ENCODE measurements at regions not wholly inside any gene's neighbourhood (a gene's known extent, or its start where the extent isn't known, plus 50 kb on each side); places are given as distances from the start of the nearest gene placed in this dataset.

- H2AK9ac ChIP-seq (replicated peaks; ENCODE audit: low read depth, low read length, poor library complexity), result peak overlapping the region; percentile 80
- peak overlapping the region; percentile 96 for H2BK120ac ChIP-seq (ENCODE audit: low read depth, low read length)
- H4K91ac ChIP-seq (ENCODE audit: insufficient read depth, low read depth, low read length), result peak overlapping the region; percentile 95
- CTCF ChIA-PET, result interaction anchor here (1.0 kb wide), 1 partner anchor 53 kb away, joined by 3 read pairs; no protein-coding TSS in a partner anchor
- H2BK15ac ChIP-seq (ENCODE audit: low read depth, low read length), result peak overlapping the region; percentile 89
- 0 out of 2 replicates have a peak, but pooled peaks cover 2% of the 10 kb centered on the region for H3K9me3 ChIP-seq (ENCODE audit: control insufficient read depth, insufficient read depth, low read length)
- H3K23ac ChIP-seq (ENCODE audit: low read depth, low read length), result peak overlapping the region; percentile 70
- in situ Hi-C loops (cut with MboI; ENCODE audit: low sequenced_read_pairs), result no loop called here
- H3K4me3 ChIP-seq (ENCODE audit: insufficient read depth, low read depth, low read length), result no peak overlapping the region
- no peak overlapping the region for H3K4me2 ChIP-seq (ENCODE audit: low read depth, low read length)
- DNase-seq, result peak; percentile 61
- H4K20me1 ChIP-seq (ENCODE audit: insufficient read depth, low read length), result no peaks in the 10 kb centered on the region
- H3K27ac ChIP-seq (ENCODE audit: insufficient read depth, low read length), result peak overlapping the region; percentile 38
- H4K5ac ChIP-seq (ENCODE audit: low read depth, low read length), result peak overlapping the region; percentile 81
- no peaks in the 10 kb centered on the region for H3K27me3 ChIP-seq (ENCODE audit: control insufficient read depth, insufficient read depth, low read length)
- peak overlapping the region; percentile 72; the same call in 1 of the 2 replicates for H3K56ac ChIP-seq (ENCODE audit: extremely low read depth, insufficient read depth, low read length)
- peak overlapping the region; percentile 95 for H2BK20ac ChIP-seq (ENCODE audit: low read depth, low read length)
- intact Hi-C loops (cut with micrococcal nuclease), result no loop called here
- 88% methylated on average over 1 of the region's 10 CpGs; no CpG with 5 or more reads in 1 of the 2 experiments for WGBS, 2 experiments (ENCODE audit: extremely low coverage in 2 of 2, insufficient read length in 1 of 2)
- H2AFZ ChIP-seq (replicated peaks; ENCODE audit: low read length, poor library complexity), result peak overlapping the region; percentile 34
- POLR2A ChIA-PET (ENCODE audit: unreplicated experiment), result interaction anchor here (1.1 to 1.4 kb wide), 2 partner anchors 81 to 184 kb away, joined by 3 to 7 read pairs; partner anchors contain the start of gene F3
- H3K9me1 ChIP-seq (ENCODE audit: insufficient read depth, low read length), result peaks cover 30% of the 10 kb centered on the region
- dilution Hi-C loops (cut with HindIII; ENCODE audit: low sequenced_read_pairs, unreplicated experiment), result no loop called here
- H2BK5ac ChIP-seq (ENCODE audit: low read depth, low read length, poor library complexity, severe bottlenecking), result peak overlapping the region; percentile 89
- H3K4me1 ChIP-seq (ENCODE audit: control insufficient read depth, insufficient read depth, low read length), result peaks cover 30% of the 10 kb centered on the region
- peak overlapping the region; percentile 88 to 89 for H4K8ac ChIP-seq (ENCODE audit: low read depth in 2 of 2, low read length in 2 of 2)
- peak overlapping the region; percentile 93 for H3K4ac ChIP-seq (ENCODE audit: low read depth, low read length)
- peak overlapping the region; percentile 94 for H3K14ac ChIP-seq (replicated peaks; ENCODE audit: low read depth, low read length)
- peak overlapping the region; percentile 41; the same call in 1 of the 2 replicates for H3K9ac ChIP-seq (ENCODE audit: low read depth, low read length)
- peak overlapping the region; percentile 85 for H3K18ac ChIP-seq (ENCODE audit: low read depth, low read length)
- BruUV-seq (replicated peaks), result no TSS peak
- ATAC-seq (ENCODE audit: low read depth), result peak; percentile 76
- peak overlapping the region; percentile 99 for H2AK5ac ChIP-seq (ENCODE audit: low read depth, low read length)
- peaks cover 0 to 12% of the 10 kb centered on the region in 2 experiments; a peak in 2 of 4 replicates for H3K79me1 ChIP-seq (ENCODE audit: low read depth in 1 of 2, low read length in 2 of 2)
- no peak for TF ChIP-seq NFE2L2 (IDR thresholded peaks at IDR 0.05; ENCODE audit: low read depth, low read length)
- no peak for TF ChIP-seq MAZ (IDR thresholded peaks at IDR 0.05; ENCODE audit: borderline replicate concordance, low read depth, low read length)
- TF ChIP-seq BHLHE40 (IDR thresholded peaks at IDR 0.05; ENCODE audit: low read depth, low read length), result no peak
- no peak for TF ChIP-seq CHD1 (IDR thresholded peaks at IDR 0.05; ENCODE audit: low read depth, low read length)
- TF ChIP-seq CTCF (conservative IDR thresholded peaks at IDR 0.05; ENCODE audit: low read depth, low read length), result no peak
- no peak for TF ChIP-seq CEBPB (IDR thresholded peaks at IDR 0.05; ENCODE audit: low read depth, low read length)
- TF ChIP-seq RAD21 (IDR thresholded peaks at IDR 0.05; ENCODE audit: low read length), result no peak
- TF ChIP-seq RFX5 (IDR thresholded peaks at IDR 0.05; ENCODE audit: low read depth, low read length), result no peak
- no peak for TF ChIP-seq FOS (IDR thresholded peaks at IDR 0.05; ENCODE audit: low read depth, low read length)
- TF ChIP-seq ELK1 (IDR thresholded peaks at IDR 0.05; ENCODE audit: borderline replicate concordance, low read depth, low read length), result no peak
- no peak for TF ChIP-seq USF2 (IDR thresholded peaks at IDR 0.05; ENCODE audit: low read depth, low read length)
- TF ChIP-seq MXI1 (IDR thresholded peaks at IDR 0.05; ENCODE audit: borderline replicate concordance, low read depth, low read length), result no peak
- no peaks in the 10 kb centered on the region for H3K36me3 ChIP-seq (ENCODE audit: control insufficient read depth, insufficient read depth, low read length)
Observed at GRCh38 chr1:94622757-94623156, 81.2 kb upstream of the F3 start.
